ENCODE measurements at regions not wholly inside any gene's neighbourhood (a gene's known extent, or its start where the extent isn't known, plus 50 kb on each side); places are given as distances from the start of the nearest gene placed in this dataset.

DNA sequence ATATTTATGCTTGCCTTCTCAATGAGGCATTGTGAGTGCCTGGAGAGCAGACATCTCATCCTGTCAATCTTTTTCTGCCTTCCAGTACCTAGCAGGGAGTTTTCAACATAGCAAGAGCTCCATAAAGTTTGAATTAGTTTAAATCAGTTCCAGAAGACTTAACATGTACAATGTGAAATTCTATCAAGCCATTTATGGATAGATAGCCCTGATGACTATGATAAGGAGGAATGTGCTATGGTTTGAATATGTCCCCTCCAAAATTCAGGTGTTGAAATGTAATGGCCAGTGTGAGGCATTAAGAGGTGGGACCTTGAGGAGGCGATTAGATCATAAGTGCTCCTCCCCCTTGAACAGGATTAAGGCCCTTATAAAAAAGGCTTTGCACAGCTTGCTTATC, 306.9 kb upstream of the SMARCA2 start:
- Histone ChIP-seq H3K9me3 (ENCODE audit: control insufficient read depth, low read depth, low read length) (no peaks in the 10 kb centered on the region), H3K36me3 (ENCODE audit: control insufficient read depth in 2 of 2, extremely low read depth in 1 of 2, insufficient read depth in 2 of 2, low read length in 2 of 2) (no peaks in the 10 kb centered on the region)

DNA sequence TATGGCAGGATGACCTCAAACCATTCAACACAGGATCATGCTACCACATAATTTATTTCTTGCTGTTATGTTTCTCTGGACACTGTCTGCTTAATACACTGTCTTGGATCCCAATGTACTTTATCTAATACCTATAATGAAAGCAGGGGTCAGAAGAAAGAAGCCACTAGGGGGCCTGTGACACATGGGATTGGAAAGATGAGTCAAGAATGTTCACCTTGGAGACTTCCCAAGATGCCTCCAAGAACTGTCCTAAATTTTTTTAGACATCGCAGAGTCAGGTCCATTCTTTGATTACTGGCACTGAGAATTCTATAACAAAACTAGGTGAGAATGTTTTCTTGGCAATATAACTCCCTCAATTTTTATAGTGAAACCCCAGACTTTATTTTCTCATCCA, 305.8 kb upstream of the SMARCA2 start:
- no peak for FAIRE-seq
- H4K20me1 ChIP-seq (ENCODE audit: control insufficient read depth, extremely low read depth, insufficient read depth, low read length): no peaks in the 10 kb centered on the region
- H3K27ac ChIP-seq (ENCODE audit: control insufficient read depth, insufficient read depth, low read length): no peak overlapping the region
- DNase-seq (ENCODE audit: low read depth, low spot score): no peak
- H3K4me3 ChIP-seq (ENCODE audit: control insufficient read depth in 2 of 3, extremely low read depth in 1 of 3, insufficient read depth in 2 of 3, low read depth in 1 of 3, low read length in 3 of 3): no peak overlapping the region
- no peaks in the 10 kb centered on the region for H3K9me1 ChIP-seq (ENCODE audit: control insufficient read depth, extremely low read depth, insufficient read depth, low read length)
- no peaks in the 10 kb centered on the region for H3K27me3 ChIP-seq (ENCODE audit: control insufficient read depth, extremely low read depth, insufficient read depth, low read length)
- dilution Hi-C loops (cut with MboI; ENCODE audit: extremely low pct_ligation_motif_present, low sequenced_read_pairs): no loop called here
- no peaks in the 10 kb centered on the region for H3K9me3 ChIP-seq (ENCODE audit: control insufficient read depth, low read depth, low read length)
- no peak overlapping the region for H2AFZ ChIP-seq (ENCODE audit: control insufficient read depth, low read length)
- H3K36me3 ChIP-seq (ENCODE audit: control insufficient read depth in 2 of 2, extremely low read depth in 1 of 2, insufficient read depth in 2 of 2, low read length in 2 of 2): no peaks in the 10 kb centered on the region
- peaks cover 5% of the 10 kb centered on the region for H3K4me1 ChIP-seq (ENCODE audit: control insufficient read depth, extremely low read depth, insufficient read depth, low read length)
- TF ChIP-seq EZH2 (IDR thresholded peaks at IDR 0.05; ENCODE audit: low read length): no peak
- TF ChIP-seq, protein P1, sequence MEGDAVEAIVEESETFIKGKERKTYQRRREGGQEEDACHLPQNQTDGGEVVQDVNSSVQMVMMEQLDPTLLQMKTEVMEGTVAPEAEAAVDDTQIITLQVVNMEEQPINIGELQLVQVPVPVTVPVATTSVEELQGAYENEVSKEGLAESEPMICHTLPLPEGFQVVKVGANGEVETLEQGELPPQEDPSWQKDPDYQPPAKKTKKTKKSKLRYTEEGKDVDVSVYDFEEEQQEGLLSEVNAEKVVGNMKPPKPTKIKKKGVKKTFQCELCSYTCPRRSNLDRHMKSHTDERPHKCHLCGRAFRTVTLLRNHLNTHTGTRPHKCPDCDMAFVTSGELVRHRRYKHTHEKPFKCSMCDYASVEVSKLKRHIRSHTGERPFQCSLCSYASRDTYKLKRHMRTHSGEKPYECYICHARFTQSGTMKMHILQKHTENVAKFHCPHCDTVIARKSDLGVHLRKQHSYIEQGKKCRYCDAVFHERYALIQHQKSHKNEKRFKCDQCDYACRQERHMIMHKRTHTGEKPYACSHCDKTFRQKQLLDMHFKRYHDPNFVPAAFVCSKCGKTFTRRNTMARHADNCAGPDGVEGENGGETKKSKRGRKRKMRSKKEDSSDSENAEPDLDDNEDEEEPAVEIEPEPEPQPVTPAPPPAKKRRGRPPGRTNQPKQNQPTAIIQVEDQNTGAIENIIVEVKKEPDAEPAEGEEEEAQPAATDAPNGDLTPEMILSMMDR (optimal IDR thresholded peaks at IDR 0.05 in 1 of 3, IDR thresholded peaks at IDR 0.05 in 1 of 3, conservative IDR thresholded peaks at IDR 0.05 in 1 of 3; ENCODE audit: extremely low read depth in 1 of 3, insufficient read depth in 2 of 3, low read length in 3 of 3): peak in 2 of 3 experiments; percentile 5 to 11
- no peak overlapping the region for H3K9ac ChIP-seq (ENCODE audit: control insufficient read depth, extremely low read depth, insufficient read depth, low read length)
- no peaks in the 10 kb centered on the region for H3K79me2 ChIP-seq (ENCODE audit: control insufficient read depth, insufficient read depth, low read length)
- H3K4me2 ChIP-seq (ENCODE audit: control insufficient read depth, extremely low read depth, insufficient read depth, low read depth, low read length): no peak overlapping the region

More for the DNA sequence above, 306.9 kb upstream of the SMARCA2 start:
- Histone ChIP-seq H3K4me1 (ENCODE audit: control insufficient read depth, extremely low read depth, insufficient read depth, low read length) (peaks cover 5% of the 10 kb centered on the region), H4K20me1 (ENCODE audit: control insufficient read depth, extremely low read depth, insufficient read depth, low read length) (no peaks in the 10 kb centered on the region), H3K4me2 (ENCODE audit: control insufficient read depth, extremely low read depth, insufficient read depth, low read depth, low read length) (no peak overlapping the region), H3K27me3 (ENCODE audit: control insufficient read depth, extremely low read depth, insufficient read depth, low read length) (no peaks in the 10 kb centered on the region), H3K79me2 (ENCODE audit: control insufficient read depth, insufficient read depth, low read length) (no peaks in the 10 kb centered on the region), H3K9ac (ENCODE audit: control insufficient read depth, extremely low read depth, insufficient read depth, low read length) (no peak overlapping the region), H3K27ac (ENCODE audit: control insufficient read depth, insufficient read depth, low read length) (no peak overlapping the region), H2AFZ (ENCODE audit: control insufficient read depth, low read length) (peak overlapping the region; percentile 13), H3K9me1 (ENCODE audit: control insufficient read depth, extremely low read depth, insufficient read depth, low read length) (no peaks in the 10 kb centered on the region), H3K4me3 (ENCODE audit: control insufficient read depth in 2 of 3, extremely low read depth in 1 of 3, insufficient read depth in 2 of 3, low read depth in 1 of 3, low read length in 3 of 3) (no peak overlapping the region)
- DNase-seq (ENCODE audit: low read depth, low spot score): no peak
- TF ChIP-seq EZH2 (IDR thresholded peaks at IDR 0.05; ENCODE audit: low read length): no peak
- TF ChIP-seq, protein P1 (optimal IDR thresholded peaks at IDR 0.05 in 1 of 3, IDR thresholded peaks at IDR 0.05 in 1 of 3, conservative IDR thresholded peaks at IDR 0.05 in 1 of 3; ENCODE audit: extremely low read depth in 1 of 3, insufficient read depth in 2 of 3, low read length in 3 of 3): no peak
- FAIRE-seq: no peak
- dilution Hi-C loops (cut with MboI; ENCODE audit: extremely low pct_ligation_motif_present, low sequenced_read_pairs): no loop called here
